Loucy (cell line): ENCODE measurements at regions not wholly inside any gene's neighbourhood (a gene's known extent, or its start where the extent isn't known, plus 50 kb on each side); places are given as distances from the start of the nearest gene placed in this dataset.

Experiments used
- H2AFZ ChIP-seq: fragments of 200-600 bp; sonication (generic); 2 replicates; pipeline ENCODE4 v1.6.0; 2016; ENCODE audit warnings: antibody characterized with exemption, mild to moderate bottlenecking, low read length, moderate library complexity
- H3F3A ChIP-seq: fragments of 200-600 bp; 2 replicates; pipeline ENCODE4 v1.6.0; 2016; ENCODE audit warnings: antibody characterized with exemption, low read depth, mild to moderate bottlenecking
- H3K27me3 ChIP-seq: fragments of 200-600 bp; sonication (generic); 2 replicates; pipeline ENCODE4 v1.6.1; 2014; ENCODE audit warnings: low read length, mild to moderate bottlenecking; ENCODE audit not compliant: insufficient read depth, poor library complexity, severe bottlenecking
- H3K36me3 ChIP-seq: fragments of 200-600 bp; sonication (generic); 2 replicates; pipeline ENCODE4 v1.6.1; 2016; ENCODE audit warnings: low read length; ENCODE audit not compliant: insufficient read depth
- H3K4me1 ChIP-seq: fragments of 200-600 bp; sonication (generic); 2 replicates; pipeline ENCODE4 v1.5.1; 2014; ENCODE audit warnings: low read length, mild to moderate bottlenecking; ENCODE audit not compliant: insufficient read depth, poor library complexity, severe bottlenecking
- H3K4me2 ChIP-seq: fragments of 200-600 bp; sonication (generic); 2 replicates; pipeline ENCODE4 v1.6.0; 2014; ENCODE audit warnings: antibody characterized with exemption, low read length, low read depth, mild to moderate bottlenecking; ENCODE audit not compliant: poor library complexity, severe bottlenecking
- H3K4me3 ChIP-seq: fragments of 200-600 bp; sonication (generic); 2 replicates; pipeline ENCODE4 v1.5.1; 2014; ENCODE audit warnings: low read length, mild to moderate bottlenecking, mixed read lengths; ENCODE audit not compliant: poor library complexity, severe bottlenecking
- H3K79me2 ChIP-seq: fragments of 200-600 bp; sonication (generic); 2 replicates; pipeline ENCODE4 v1.6.1; 2014; ENCODE audit warnings: low read length; ENCODE audit not compliant: insufficient read depth
- H3K9ac ChIP-seq: fragments of 200-600 bp; sonication (generic); 2 replicates; pipeline ENCODE4 v1.6.0; 2014; ENCODE audit warnings: mild to moderate bottlenecking, low read depth, low read length, moderate library complexity; ENCODE audit not compliant: poor library complexity, severe bottlenecking
- H3K9me2 ChIP-seq: fragments of 200-600 bp; sonication (generic); replicated peaks from 2 replicates; pipeline ENCODE4 v1.6.1; 2016; ENCODE audit warnings: low read depth, low read length, mixed read lengths
- H3K9me3 ChIP-seq: fragments of 200-600 bp; sonication (generic); 2 replicates; pipeline ENCODE4 v1.6.1; 2014; ENCODE audit warnings: mild to moderate bottlenecking, antibody characterized with exemption, low read length, low read depth; ENCODE audit not compliant: insufficient read depth
- H4K20me1 ChIP-seq: fragments of 200-600 bp; sonication (generic); 2 replicates; pipeline ENCODE4 v1.6.0; 2014; ENCODE audit warnings: antibody characterized with exemption, low read length, mild to moderate bottlenecking; ENCODE audit not compliant: insufficient read depth, poor library complexity, severe bottlenecking
- CTCF ChIP-seq: fragments of 200-600 bp; sonication (generic); conservative IDR thresholded peaks from 2 replicates; pipeline ENCODE4 v1.5.1; 2014; ENCODE audit warnings: mild to moderate bottlenecking, antibody characterized with exemption, low read length
- EZH2phosphoT487 ChIP-seq: fragments of 200-600 bp; IDR thresholded peaks from 2 replicates; pipeline ENCODE4 v1.6.1; 2018; ENCODE audit warnings: antibody characterized with exemption, mild to moderate bottlenecking, moderate library complexity, borderline replicate concordance

- Histone ChIP-seq H2AFZ (no peak overlapping the region), H3K27me3 (no peaks in the 10 kb centered on the region), H3K36me3 (no peaks in the 10 kb centered on the region), H3K4me3 (no peak overlapping the region), H3K9me2 (no peaks in the 10 kb centered on the region), H4K20me1 (no peaks in the 10 kb centered on the region), H3K4me1 (no peaks in the 10 kb centered on the region), H3K79me2 (no peaks in the 10 kb centered on the region), H3F3A (no peaks in the 10 kb centered on the region), H3K9ac (no peak overlapping the region), H3K4me2 (no peak overlapping the region), H3K9me3 (peaks cover 3% of the 10 kb centered on the region; the same call in 1 of the 2 replicates)
- TF ChIP-seq CTCF (no peak), EZH2phosphoT487 (no peak)
Observed at GRCh38 chr6:169843110-169843509, 91.7 kb downstream of the ERMARD start.

- H3K4me1 ChIP-seq = no peaks in the 10 kb centered on the region
Observed at GRCh38 chr6:169841907-169842606, 90.6 kb downstream of the ERMARD start.

GRCh38 chr6:169841251-169841650 lies 89.8 kb downstream of the ERMARD start:
- Histone ChIP-seq H3F3A (no peaks in the 10 kb centered on the region), H4K20me1 (no peaks in the 10 kb centered on the region), H3K4me3 (no peak overlapping the region), H3K36me3 (no peaks in the 10 kb centered on the region), H3K9me3 (peaks cover 3% of the 10 kb centered on the region; the same call in 1 of the 2 replicates), H3K4me2 (no peak overlapping the region), H3K27me3 (no peaks in the 10 kb centered on the region), H3K9ac (no peak overlapping the region), H3K4me1 (no peaks in the 10 kb centered on the region), H3K9me2 (no peaks in the 10 kb centered on the region), H2AFZ (no peak overlapping the region), H3K79me2 (no peaks in the 10 kb centered on the region)
- TF ChIP-seq EZH2phosphoT487 = no peak
- no peak for TF ChIP-seq CTCF

More at GRCh38 chr6:169841907-169842606, 90.6 kb downstream of the ERMARD start:
- no peaks in the 10 kb centered on the region for H3F3A ChIP-seq
- H3K9me2 ChIP-seq = no peaks in the 10 kb centered on the region
- peaks cover 3% of the 10 kb centered on the region; the same call in 1 of the 2 replicates for H3K9me3 ChIP-seq
- no peak overlapping the region for H2AFZ ChIP-seq
- no peaks in the 10 kb centered on the region for H3K36me3 ChIP-seq
- no peaks in the 10 kb centered on the region for H3K79me2 ChIP-seq
- H3K9ac ChIP-seq = no peak overlapping the region
- TF ChIP-seq EZH2phosphoT487 (no peak), CTCF (no peak)
- no peaks in the 10 kb centered on the region for H4K20me1 ChIP-seq
- H3K4me2 ChIP-seq = no peak overlapping the region
- no peak overlapping the region for H3K4me3 ChIP-seq
- no peaks in the 10 kb centered on the region for H3K27me3 ChIP-seq
